ENCODE measurements at regions not wholly inside any gene's neighbourhood (a gene's known extent, or its start where the extent isn't known, plus 50 kb on each side); places are given as distances from the start of the nearest gene placed in this dataset.

DNA sequence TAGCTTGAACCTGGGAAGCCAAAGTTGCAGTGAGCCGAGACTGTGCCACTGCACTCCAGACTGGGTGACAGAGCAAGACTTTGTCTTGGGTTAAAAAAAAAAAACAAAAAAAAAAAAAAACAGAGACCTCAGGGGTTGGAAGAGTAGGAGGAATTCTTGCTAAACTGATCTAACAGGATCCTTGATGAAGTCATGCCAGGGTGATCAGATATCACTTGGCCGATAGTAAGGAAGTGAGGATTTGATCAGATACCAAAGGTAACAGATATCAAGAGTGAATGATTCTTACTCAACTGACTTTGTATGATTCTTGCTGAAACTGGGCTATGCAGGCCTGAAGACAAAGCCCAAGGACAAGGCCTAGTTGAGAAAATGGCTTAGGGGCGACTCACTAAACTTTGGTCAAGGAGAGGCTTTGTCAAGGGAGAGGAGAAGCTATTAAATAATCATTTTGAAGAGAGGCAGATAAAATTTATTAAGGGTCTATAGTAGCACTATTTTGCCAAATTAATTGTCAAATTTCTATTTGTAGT lies 624.7 kb downstream of the UTRN start:
- no peak for TF ChIP-seq TARDBP (IDR thresholded peaks at IDR 0.05)
- TF ChIP-seq ARNT (IDR thresholded peaks at IDR 0.05) = no peak
- TF ChIP-seq CTBP1 (IDR thresholded peaks at IDR 0.05; ENCODE audit: borderline replicate concordance) = no peak
- TF ChIP-seq HDGF (IDR thresholded peaks at IDR 0.05; ENCODE audit: borderline replicate concordance) = no peak
- no peak for TF ChIP-seq FOXK2 (IDR thresholded peaks at IDR 0.05)
- no peak for TF ChIP-seq SUZ12 (IDR thresholded peaks at IDR 0.05)
- TF ChIP-seq FOXM1 (IDR thresholded peaks at IDR 0.05; ENCODE audit: borderline replicate concordance) = no peak
- TF ChIP-seq SP1 (IDR thresholded peaks at IDR 0.05) = no peak
- TF ChIP-seq PKNOX1 (IDR thresholded peaks at IDR 0.05) = no peak
